Stimulated activated naive CD4-positive, alpha-beta T cell treated with Interleukin-2 at 50 U/mL for 16 hours (primary cell): ENCODE measurements at regions not wholly inside any gene's neighbourhood (a gene's known extent, or its start where the extent isn't known, plus 50 kb on each side); places are given as distances from the start of the nearest gene placed in this dataset.
"Not testable (repeated sequence)": the region's sequence is repeated elsewhere in the genome, so short reads cannot be mapped to it uniquely, and the experiment has no call there.

Experiments used
- DNase-seq: peaks from one replicate; lab custom pipeline; 2025; lab: John Stamatoyannopoulos, UW

DNA sequence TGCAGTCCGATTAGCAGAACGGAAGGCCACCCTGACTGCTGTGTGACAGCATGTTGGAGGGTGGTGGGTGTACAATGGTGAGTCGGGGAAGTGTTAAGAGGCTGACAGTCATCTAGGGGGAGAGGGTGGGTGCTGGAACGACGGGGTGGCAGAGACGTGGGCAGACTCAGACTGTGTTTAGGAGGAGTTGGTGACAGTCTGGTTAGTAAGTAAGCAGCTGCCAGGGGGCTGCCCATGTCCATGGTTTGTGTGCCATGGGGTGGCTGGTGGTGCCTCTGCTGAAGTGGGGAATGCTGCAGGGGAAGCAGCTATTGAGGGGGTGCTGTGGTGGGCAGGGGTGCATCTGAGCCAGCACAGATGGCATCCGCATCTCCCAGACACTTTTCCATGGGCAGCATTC is 51.3 kb upstream of the BOD1 start:
- no peak for DNase-seq

DNA sequence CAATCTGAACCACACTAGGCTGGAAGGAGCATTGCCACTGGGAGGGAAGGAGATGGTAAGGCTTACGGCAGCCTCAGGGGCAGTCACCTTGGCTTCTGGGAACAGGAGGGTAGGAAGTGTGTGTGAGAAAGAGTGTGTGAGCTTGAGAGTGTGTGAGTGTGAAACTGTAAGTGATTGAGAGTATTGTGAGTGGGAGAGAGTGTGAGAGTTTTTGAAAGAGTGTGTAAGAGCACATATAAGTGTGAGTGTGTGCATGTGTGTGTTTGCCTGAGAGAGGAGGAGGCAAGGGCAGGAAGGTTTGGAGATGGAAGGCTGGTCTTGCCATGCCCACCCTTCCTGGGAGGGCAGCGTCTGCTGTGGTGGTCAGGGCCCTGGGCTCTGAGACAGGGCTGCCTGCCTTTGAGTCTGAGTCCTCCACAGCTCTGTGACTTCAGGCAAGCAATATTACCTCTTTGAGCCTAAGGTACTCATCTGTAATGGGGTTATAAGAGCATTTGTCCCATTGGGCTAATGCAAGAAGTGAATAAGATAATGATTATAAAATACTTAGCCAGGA is 51.9 kb upstream of the BOD1 start:
- no peak for DNase-seq

DNA sequence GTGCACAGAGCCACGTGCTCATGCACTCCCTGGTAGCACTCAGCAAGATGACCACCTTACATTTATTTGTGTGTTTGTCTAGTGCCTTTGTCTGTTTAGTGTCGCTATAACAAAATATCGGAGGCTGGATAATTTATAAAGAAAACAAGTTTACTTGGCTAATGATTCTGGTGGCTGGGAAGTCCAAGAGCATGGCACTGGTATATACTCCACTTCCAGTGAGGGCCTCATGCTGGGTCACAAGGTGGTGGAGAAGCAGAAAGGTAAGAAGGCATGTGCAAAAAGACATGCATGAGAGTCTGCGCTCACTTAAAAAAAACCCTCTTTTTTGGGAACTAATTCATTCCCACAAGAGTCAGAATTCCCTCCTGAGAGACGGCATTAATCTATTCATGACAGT is 52.5 kb upstream of the BOD1 start:
- no peak for DNase-seq

DNA sequence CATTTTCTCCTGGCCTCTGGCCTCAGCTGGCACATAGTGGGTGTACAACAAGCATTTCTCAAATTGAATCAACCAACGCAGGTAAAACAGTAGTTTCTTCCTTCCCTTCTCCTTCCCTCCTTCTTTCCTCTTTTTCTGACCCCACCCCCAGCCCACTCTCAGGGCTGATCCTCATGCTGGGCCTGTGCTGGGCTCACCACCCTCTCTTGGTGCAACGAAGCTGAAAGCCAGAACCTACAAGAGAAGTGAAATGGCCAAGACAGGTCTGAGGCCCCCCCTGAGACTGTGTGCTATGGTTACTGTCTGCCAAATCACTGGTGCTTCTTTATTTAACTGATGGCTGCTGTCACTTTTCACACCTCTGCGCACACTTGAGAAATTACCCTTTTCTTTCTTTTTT is 53.0 kb upstream of the BOD1 start:
- no peak for DNase-seq

DNA sequence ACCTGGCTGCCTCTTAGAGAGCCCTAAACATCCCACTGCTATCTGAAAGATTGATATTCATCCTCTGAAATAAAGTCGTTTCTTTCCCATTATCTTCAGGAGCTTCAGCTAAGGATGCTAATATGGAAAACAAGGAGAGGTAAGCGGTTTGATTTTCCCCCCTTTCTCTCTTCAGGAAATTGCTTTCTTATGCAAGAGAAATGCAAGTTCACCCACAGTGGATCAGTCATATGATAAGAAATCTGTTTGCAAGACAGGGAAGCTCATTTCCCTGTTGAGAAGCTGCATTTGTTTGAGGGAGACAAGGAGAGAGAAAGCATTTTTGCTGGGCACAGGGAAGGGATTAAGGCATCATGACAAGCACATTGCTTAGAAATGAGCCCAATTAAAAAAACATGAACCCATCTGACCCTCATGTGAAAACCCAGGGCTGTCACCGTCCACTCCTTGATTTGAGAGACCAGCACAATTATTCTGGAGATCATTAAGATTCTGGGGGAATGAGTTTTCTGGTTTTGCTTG is 53.7 kb upstream of the BOD1 start:
- DNase-seq = no peak

DNA sequence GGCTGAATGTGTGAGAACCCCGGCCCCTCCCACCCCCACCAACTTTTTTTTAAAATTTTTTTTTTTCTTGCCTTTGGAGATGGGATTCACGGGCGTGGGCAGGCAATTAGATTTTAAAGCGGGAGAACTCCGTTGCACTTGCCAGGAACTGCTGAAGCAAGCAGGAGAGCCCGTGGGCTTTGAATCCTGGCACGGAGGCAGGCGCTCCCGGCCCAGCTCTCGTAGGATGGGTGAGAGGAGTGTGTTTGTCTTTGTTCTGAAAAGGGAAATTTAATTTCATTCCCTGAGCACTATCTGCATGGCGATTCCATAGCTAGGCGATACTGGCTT is 54.3 kb upstream of the BOD1 start:
- DNase-seq = no peak

DNA sequence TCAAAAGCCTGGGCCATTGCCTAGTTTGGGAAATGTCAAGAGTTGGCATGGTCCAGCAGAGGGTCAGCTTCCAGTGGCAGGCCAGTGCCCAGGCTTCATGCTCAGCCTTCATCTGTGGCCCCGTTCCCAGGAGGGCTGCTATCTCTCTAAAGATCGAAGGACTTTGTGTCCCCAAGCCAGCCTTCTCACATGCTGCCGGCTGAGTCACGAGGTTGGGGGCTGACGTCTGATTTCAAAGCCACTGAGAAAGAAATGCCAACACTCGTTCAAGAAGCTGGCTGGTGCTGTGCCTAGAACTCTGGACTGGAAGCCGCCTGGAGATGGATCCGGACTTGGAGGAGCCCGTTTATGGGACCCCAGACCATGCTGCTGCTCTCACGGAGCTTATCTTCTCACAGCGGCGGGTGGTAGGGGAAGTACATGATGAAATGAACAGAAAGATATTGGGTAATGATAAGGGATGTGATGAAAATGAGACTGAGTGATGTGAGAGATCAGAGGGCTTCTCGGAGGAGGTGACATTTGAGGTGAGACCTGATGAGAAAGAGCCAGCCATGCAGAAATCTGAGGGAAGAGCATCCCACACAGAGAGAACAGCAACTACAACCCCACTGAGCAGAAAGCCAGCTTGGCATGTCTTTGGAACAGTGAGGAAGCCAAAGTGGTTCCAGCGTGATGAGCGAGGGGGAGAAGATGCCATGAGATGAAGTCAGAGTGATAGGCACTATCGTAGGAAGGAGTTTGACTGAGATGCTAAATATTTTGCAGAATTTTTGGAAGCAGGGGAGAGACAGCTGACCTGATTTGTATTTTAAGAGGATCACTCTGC is 54.9 kb upstream of the BOD1 start:
- no peak for DNase-seq

DNA sequence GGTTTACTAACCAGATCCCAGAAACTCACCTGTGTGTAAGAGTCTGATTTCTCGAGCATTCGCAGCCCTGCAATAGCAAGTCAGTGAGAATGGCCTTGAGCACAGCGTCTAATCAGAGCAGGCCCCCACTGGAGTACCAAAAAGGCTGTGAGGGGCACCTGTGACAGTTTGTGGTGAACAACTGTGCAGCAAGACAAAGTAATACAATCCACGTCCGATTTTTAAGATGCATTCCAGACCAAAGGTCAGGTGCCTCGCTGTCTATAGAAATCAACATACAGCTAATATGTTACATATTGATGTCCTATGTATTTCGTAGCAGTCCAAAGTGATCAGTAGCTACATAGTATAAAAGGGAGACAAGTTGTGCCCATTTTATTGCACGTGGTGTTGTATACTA is 55.7 kb upstream of the BOD1 start:
- no peak for DNase-seq

DNA sequence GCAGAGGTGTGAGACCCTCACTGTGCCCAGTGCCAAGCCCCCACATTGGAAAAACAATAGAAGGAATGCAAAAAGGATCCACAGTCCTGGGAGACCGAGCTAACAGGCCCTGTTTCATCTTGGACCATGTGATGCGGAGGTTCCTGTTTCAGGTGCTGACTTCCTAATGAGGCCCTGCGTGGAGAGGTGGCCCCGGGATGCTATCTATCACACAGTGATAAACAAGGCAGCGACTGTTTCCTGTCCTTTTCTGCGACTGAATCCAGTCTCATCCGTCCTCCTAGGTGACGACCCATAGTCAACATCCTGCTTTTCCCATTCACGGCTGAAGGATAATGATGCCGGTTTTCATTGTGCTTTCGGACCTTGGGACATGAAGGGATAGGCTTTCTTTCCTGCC is 56.4 kb upstream of the BOD1 start:
- no peak for DNase-seq

DNA sequence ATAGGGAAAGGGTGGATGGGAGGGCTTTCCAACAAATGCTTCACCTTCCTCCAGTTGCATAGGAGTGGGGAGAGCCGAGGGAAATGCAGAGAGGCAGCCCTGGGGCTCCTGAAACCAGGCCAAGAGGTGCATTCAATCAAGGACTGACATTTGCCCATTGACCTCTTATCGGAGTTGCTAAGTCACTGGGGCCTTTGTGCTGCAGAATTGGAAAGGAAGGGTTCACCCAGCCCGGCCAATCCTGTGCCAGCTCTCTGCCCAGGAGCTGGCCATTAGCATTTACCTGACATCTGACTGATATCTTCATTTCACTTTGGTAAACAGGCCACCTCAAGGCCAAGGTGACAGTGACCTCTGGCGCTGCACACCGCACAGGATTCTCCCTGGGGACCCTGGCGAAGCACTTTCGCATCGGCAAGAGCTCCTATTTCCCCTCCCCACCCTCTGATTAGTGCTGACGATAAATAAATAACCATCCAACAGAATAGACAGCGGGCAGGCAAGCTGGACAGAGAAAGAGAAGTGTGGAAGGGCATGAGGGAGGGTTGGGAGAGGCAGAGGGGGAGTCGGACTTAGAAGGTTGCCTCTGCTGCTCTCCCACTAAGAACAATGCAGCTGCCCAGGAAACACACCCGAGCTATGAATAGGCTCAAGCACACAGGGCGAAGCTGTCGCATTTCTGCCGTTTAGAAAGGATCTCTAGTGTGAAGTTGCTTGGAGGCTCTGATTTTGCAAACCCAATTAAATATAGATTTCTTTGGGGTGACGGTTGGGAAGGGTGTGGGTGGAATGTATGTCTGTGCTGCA is 57.0 kb upstream of the BOD1 start:
- no peak for DNase-seq

DNA sequence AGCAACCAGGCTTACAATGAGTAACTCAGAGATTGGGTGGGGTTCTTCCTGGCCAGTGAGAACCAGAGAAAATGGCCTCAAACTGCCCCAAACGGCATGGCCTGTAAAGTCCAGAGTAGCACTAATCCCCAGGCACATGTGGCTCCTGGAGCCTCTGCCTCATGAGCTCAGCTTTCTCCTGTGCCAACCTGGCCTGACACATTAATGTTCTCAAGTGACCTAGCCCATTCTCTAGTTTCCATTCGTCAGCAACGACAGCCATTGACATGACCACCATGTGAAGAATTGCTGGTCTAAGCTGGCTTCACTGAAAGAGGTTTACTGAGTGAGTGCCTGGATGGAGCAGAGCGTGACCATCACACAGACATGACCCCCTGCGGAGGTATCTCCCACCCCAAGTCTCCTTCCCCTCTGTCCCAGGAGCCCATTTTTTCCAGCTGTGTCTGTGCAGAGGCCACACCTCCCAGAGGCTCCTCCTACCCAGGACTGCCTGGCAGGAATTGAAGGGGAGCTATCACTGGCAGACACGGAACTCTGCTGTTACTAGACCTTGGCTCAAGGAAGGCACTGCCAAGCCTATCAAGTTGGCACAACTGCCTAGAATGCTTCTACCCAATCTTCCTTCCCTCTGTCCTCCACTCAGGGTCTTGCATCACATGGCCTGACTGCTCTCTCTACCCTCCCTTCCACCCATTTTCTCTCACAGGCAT is 59.0 kb upstream of the BOD1 start:
- no peak for DNase-seq

DNA sequence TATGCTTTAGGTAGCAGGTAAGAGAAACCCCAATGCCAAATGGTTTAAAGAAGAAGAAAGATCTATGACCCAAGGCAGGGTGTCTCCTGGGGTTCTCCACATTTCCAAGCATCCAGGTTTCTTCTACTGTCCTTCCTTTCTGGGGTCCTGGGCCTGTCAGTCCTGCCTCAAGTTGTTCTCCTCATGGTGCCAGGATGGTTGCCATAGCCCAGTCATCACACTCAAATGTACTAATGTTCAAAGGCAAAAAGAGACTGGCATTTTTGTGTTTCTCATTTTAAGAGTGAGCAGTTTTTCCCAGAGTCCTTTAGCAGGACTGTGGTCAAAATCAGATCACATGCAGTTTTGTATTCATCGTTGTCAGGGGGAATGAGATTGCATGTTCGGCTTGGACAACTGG is 59.9 kb upstream of the BOD1 start:
- DNase-seq = no peak

DNA sequence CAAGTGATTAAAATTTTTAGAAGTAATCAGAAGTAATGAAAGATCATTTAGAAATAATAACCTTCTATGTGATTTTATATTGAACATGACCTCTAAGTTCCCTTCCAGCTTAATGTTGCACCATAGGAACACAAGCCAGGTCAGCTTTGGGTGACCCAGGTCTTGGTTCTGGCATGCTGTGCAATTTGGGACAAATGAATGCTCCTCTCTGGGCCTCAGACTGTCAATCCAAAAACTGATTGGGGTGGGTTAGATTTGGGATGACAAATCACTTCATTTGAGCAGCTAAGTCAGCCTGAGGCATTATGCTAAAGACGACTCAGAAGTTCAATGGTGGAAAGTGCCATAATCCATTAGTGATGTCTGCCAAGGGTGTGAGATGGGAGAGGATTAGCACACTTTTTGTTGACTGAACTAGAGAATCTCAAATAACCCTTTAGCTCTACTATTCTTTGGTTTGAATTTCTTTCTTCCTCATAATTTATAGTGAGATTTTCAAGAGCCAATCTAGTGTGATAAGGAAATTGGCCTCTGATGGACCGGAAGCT is 60.7 kb upstream of the BOD1 start:
- DNase-seq = no peak

DNA sequence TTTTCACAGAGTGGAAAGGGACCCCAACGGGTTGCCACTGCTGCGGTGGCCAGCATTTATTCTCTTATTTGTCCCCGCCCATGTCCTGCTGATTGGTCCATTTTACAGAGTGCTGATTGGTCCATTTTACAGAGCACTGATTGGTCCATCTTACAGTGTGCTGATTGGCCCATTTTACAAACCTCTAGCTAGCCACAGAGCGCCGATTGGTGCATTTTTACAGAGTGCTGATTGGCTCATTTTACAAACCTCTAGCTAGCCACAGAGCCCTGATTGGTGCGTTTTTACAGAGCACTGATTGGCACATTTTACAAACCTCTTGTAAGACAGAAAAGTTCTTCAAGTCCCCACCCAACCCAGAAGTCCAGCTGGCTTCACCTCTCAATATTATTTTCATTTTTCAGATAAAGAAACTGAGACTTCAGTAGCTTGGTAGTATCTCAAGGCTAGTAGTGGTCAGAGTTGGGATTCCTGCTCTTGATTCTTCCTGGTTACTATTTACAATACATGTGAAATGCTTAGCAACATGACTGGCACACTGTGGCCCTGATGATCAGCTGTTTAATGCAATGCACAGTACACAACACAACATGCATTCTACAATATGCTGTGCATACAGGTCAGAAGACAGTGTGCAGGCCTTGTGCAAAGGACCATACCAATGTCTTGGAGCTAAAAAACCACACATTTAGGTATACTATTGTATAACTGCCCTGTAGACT is 63.6 kb upstream of the BOD1 start:
- DNase-seq = no peak

DNA sequence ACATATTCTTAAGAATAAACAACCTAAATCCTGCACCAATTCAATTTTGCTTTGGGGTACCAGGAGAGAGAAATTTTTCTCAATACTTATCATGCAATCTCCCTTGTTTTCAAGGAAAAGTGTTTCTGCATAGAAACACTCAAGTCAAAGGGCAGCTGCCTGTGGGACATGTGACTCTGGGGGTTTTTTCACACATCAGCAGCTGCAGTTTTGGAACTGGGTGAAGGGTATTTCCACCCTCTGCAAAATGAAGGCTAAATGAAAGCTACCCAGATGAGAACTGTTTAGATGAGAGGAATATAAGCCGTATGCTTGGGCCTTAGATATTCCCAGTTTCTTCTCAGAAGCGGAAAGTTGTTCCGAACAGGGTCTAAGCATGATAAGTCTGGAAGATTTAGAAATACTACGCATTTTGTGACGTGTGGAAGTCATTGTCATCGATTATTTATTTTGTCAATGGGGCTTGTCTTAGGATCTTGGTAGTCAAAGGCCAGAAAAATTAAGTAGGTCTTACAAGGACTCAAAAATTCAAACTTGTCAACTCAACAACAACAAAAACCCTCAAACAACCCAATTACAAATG is 64.3 kb upstream of the BOD1 start:
- no peak for DNase-seq

DNA sequence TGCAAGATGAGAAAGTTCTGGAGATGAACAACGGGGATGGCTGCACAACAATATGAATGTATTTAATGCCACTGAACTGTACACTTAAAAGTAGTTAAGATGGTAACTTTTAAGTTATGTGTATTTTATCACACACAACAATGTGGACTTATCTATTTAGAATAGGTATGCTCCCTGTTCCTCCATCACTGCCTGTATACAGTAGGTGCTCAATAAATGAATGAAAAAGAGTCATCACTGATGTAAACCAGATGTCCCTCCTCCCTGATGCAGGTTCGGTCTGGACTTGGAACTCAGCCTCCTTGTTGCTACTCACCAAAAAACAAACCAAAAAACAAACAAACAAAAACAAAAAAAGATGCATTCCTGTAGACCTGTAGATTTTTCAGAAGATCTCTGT is 65.9 kb upstream of the BOD1 start:
- DNase-seq = no peak

DNA sequence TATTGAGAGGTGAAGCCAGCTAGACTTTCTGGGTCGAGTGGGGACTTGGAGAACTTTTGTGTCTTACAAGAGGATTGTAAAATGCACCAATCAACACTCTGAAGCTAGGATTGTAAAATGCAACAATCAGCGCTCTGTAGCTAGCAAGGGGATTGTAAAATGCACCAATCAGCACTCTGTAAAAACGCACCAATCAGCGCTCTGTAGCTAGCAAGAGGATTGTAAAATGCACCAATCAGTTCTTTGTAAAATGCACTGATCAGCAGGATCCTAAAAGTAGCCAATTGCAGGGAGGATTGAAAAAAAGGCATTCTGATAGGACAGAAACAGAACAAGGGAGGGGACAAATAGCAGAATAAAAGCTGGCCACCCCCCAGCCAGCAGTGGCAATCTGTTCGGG is 68.1 kb upstream of the BOD1 start:
- not testable (repeated sequence) for DNase-seq

DNA sequence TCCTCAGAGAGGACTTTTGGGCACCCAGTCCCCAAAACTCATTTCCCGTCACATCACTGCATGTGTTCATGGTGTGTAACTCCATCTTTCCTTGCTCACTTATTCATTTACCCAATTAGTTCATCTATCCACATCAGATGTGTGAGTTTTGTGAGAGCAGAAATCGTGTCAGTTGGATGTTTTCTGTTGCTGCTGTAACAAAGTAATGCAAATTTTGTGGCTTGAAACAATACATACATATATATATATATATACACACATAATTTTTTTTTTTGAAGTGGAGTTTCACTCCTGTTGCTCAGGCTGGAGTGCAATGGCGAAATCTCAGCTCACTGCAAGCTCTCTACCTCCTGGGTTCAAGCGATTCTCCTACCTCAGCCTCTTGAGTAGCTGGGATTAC is 70.5 kb upstream of the BOD1 start:
- no peak for DNase-seq

DNA sequence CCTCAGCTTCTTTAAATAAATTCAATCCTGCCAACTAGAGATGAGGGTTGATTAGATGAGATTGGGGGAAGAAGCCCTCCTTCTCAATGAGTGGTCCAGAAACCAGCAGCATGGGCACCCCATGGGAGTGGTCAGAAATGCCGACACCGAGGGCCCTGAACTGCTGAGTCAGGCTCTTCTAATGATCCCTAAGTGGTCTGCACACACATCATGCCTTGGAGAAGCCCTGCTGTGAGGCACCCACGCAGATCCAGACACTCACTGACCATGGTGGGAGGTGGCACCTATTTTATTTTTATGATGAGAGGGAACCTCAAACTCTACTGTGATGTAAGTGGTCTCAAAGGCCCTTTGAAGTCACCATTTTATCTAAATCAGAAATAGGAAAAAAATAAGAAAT is 72.3 kb upstream of the BOD1 start:
- DNase-seq = no peak

DNA sequence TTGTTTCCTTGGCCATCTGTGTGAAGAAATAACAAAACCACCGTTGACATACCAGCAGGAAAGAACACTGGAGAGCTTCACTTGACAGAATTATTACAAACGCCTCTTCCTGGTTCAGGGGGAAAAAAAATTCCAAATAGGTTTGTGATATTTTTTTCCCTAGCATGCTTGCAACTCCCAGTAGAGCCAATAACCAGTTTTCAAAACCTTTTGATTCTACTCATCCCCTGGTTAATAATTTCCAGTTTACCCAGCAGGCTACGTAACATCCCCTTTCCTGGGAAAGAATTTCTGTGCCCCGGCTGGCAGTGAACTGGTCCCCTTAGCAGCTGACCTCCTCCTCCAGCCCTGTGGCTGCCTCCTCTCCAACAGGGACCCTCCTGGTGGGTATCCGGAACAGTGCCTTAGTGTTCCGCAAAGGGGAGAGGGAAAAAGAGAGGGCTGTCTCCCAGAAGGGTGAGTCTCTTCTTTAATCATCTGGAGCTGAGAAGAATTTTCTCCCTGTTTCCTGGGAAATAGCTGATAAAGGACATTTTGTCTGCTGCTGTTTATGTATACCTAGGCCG is 72.8 kb upstream of the BOD1 start:
- no peak for DNase-seq
